ENCODE measurements at regions not wholly inside any gene's neighbourhood (a gene's known extent, or its start where the extent isn't known, plus 50 kb on each side); places are given as distances from the start of the nearest gene placed in this dataset.

DNA sequence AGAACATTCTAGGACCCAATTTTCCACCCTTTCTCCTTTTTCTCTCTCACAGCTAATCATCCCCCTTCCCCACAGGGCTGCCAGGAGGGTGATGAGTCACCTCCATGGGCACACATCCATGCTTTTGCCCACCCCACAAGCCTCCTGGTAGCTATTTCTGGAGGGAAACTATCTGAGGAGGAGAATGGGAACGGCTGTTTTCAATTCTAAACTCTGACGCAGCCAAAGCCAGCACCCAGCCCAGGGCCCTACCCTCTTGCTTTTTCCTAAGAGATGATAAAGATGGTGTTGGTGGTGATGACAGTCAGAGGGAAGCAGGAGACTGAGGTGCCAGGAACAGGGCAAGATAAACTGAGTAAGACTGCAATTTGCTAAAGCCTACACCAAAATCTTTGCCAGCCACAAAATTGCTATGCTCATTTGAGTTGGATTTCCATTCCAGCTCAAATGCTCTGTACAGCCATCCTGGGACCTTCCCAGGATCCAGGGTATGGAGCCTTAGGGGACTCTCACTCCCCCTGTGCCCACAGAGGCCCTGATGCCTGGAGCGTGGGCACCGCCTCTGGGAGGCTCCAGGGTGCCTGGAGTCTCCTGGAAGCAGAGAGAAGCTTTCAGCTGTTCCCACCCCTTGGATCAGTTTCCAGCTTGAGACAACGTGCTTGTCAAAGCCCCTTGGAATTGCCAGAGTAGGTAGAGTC is 62.0 kb upstream of the FZD7 start:
- TF ChIP-seq, protein P1, sequence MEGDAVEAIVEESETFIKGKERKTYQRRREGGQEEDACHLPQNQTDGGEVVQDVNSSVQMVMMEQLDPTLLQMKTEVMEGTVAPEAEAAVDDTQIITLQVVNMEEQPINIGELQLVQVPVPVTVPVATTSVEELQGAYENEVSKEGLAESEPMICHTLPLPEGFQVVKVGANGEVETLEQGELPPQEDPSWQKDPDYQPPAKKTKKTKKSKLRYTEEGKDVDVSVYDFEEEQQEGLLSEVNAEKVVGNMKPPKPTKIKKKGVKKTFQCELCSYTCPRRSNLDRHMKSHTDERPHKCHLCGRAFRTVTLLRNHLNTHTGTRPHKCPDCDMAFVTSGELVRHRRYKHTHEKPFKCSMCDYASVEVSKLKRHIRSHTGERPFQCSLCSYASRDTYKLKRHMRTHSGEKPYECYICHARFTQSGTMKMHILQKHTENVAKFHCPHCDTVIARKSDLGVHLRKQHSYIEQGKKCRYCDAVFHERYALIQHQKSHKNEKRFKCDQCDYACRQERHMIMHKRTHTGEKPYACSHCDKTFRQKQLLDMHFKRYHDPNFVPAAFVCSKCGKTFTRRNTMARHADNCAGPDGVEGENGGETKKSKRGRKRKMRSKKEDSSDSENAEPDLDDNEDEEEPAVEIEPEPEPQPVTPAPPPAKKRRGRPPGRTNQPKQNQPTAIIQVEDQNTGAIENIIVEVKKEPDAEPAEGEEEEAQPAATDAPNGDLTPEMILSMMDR (IDR thresholded peaks at IDR 0.05; ENCODE audit: insufficient read depth, low read depth, low read length, missing control alignments): no peak
- H3K4me3 ChIP-seq (ENCODE audit: low read depth, low read length): no peak overlapping the region
- DNase-seq (ENCODE audit: low read depth): no peak

DNA sequence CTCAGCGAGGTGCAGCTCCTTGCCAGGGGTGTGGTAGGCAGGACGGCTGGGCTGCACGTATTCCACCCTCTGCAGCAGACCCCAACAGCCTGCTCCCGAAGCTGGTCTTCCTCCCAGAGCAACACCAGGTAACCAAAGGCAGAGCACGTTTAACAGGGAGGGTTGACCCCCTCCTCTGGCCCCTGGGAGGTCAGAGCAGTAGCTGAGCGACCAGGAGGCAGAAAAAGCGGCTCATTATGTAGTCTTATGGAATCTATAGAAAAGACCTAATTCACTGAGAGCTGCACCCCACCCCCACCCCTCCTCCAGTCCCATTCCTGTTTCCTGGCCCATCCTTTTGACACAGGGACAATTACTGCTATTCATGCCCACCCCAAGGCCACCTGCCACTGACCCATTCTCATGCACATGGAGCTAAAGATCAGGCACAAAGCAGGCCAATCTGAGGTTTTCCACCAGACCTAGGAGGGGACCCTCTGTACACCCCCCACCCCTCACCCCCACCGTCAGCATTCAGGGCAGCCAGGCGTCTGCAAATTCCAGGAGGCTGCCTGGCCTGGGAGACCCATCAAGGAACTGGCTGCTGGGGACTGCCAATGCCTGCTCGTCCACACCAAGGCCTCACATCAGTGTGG is 60.9 kb upstream of the FZD7 start:
- H3K4me3 ChIP-seq (ENCODE audit: low read depth, low read length): no peak overlapping the region
- DNase-seq (ENCODE audit: low read depth): no peak
- TF ChIP-seq, protein P1 (IDR thresholded peaks at IDR 0.05; ENCODE audit: insufficient read depth, low read depth, low read length, missing control alignments): no peak

DNA sequence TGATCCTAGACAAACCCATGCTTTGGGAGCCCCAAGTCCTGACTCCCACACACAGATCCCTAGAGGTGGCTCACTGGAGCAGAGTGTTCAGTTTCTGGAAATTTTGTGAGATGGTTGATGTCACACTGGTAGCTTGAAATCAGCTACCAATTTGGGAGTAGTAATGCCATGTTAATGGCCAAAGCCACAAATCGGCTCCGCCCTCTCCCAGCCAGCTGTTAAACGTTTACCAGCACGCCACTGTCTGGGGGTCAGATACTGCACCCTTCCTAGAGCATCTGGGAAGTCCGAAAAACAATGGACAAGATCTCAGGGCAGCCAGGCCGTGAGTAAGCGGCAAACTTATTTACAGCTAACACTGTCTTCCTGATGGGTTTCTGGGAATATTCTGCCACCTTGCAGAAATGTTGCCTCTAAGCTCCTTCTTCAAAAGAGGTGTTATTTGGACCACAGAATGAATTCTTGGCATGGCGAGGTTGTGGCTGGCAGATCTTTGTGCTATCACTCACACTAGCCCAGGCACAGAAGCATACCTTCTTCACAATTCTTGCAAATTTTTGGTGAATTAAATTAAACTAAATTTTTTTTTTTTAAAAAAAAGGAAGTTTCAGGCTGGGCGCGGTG is 60.2 kb upstream of the FZD7 start:
- no peak for DNase-seq (ENCODE audit: low read depth)
- TF ChIP-seq, protein P1 (IDR thresholded peaks at IDR 0.05; ENCODE audit: insufficient read depth, low read depth, low read length, missing control alignments): no peak

DNA sequence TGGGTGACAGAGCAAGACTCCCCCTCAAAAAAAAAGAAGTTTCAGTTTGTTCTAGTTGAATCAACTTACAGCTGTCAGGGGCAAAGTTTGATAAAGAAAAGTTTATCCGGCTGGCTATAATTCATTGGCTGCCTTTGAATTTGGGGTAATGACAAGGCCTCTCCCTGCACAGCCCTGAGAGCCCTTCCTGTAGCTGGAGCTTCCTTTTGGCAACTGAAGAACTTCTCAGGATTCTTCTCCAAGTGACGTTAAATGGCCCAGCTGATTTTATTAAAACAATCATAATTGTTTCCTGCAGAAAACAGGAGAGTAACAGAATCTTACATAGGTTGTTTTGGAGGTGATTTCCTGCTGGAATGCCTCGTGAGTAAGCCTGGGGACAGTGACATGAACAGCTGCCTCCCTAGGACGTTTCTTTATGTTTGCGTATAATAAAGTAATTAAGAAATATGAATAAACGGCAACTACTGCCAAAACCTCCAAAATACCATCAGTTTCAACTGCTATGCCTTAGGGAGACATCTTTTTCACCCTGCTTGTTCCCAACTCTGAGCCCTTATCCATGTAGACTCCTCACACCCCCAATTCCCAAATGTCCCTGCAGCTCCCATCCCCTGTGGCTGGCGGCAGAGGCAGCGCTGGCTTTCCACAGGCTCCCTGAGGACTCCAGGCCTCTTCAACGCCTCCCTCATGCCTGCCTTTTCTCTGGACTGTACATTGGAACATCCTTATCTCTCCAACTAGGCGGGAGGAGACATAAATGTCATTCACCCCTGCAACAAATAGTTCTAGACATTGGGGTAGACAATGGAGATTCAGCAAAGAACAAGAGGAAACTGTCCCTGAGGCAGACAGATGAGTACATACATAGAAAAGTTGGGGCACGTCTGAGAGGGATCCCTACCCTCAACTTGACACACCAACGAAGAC is 59.2 kb upstream of the FZD7 start:
- H3K4me3 ChIP-seq (ENCODE audit: low read depth, low read length): no peak overlapping the region
- no peak for DNase-seq (ENCODE audit: low read depth)
- TF ChIP-seq, protein P1 (IDR thresholded peaks at IDR 0.05; ENCODE audit: insufficient read depth, low read depth, low read length, missing control alignments): no peak

More for the DNA sequence above, 60.2 kb upstream of the FZD7 start:
- H3K4me3 ChIP-seq (ENCODE audit: low read depth, low read length): no peak overlapping the region

DNA sequence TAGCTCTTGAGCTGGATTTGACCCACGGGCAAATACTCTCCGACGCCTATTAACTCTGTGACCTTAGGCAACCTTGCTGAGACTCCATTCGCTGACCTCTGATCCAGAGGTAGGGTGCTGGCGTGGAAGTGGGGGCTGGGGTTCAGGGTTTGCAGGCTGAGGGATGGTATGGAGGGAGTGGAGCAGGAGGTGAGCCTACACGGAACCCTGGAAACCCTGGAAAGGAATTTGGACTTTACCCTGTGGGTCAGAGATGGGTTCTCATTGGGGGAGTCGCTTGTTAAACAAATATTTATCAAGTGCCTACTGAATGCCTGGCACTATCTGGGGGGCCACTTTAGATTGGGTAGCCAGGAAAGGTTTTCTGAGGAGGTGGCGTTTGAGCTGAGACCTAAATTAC is 58.2 kb upstream of the FZD7 start:
- DNase-seq (ENCODE audit: low read depth): no peak
- no peak overlapping the region for H3K4me3 ChIP-seq (ENCODE audit: low read depth, low read length)
- TF ChIP-seq, protein P1 (IDR thresholded peaks at IDR 0.05; ENCODE audit: insufficient read depth, low read depth, low read length, missing control alignments): no peak

DNA sequence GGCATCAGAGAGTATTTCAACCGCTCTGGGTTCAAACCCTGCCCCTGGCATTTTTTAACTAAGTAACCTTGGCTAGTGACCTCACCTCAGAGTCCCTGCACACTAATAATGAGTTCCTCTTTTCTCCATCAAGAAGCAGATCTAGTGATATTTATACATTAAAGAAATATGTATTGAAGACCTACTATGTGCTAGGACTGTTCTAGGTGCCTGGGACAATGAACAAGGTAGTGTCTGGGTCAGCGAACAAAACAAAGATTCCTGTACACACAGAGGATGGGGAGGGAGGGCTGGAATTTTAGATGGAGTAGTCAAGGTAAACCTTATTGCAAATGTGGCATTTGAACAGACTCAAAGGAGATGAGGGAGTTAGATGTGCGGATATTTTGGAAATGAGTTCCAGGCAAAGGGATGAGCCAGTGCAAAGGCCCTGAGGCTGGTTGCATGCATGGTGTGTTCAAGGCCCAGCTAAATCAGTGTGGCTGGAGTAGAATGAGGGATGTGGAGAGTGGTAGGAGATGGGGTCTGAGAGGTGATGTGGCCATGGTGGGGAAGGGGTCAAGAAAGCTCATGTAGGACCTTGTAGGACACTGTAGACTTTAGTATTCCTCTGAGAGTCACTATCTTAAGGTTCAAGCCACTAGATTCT is 57.6 kb upstream of the FZD7 start:
- no peak for DNase-seq (ENCODE audit: low read depth)
- no peak overlapping the region for H3K4me3 ChIP-seq (ENCODE audit: low read depth, low read length)
- TF ChIP-seq, protein P1 (IDR thresholded peaks at IDR 0.05; ENCODE audit: insufficient read depth, low read depth, low read length, missing control alignments): no peak
